ENCODE measurements at regions not wholly inside any gene's neighbourhood (a gene's known extent, or its start where the extent isn't known, plus 50 kb on each side); places are given as distances from the start of the nearest gene placed in this dataset.

GRCh38 chr5:110909415-110909814 is 162.1 kb upstream of the TSLP start:
- no peaks in the 10 kb centered on the region for H3K27me3 ChIP-seq (ENCODE audit: insufficient read depth, low read depth, severe bottlenecking)
- no peak for DNase-seq
- H3K36me3 ChIP-seq, result no peaks in the 10 kb centered on the region
- TF ChIP-seq CTCF (IDR thresholded peaks at IDR 0.05; ENCODE audit: low read depth, low read length), result no peak
- no peak overlapping the region for H3K27ac ChIP-seq
- H3K9me3 ChIP-seq (ENCODE audit: severe bottlenecking), result no peaks in the 10 kb centered on the region
- H3K4me3 ChIP-seq (ENCODE audit: low read depth, low read length), result no peak overlapping the region

GRCh38 chr5:110909950-110910349 is 161.6 kb upstream of the TSLP start:
- TF ChIP-seq CTCF (IDR thresholded peaks at IDR 0.05; ENCODE audit: low read depth, low read length), result no peak
- Histone ChIP-seq H3K27ac (no peak overlapping the region), H3K4me3 (ENCODE audit: low read depth, low read length) (no peak overlapping the region), H3K9me3 (ENCODE audit: severe bottlenecking) (no peaks in the 10 kb centered on the region), H3K27me3 (ENCODE audit: insufficient read depth, low read depth, severe bottlenecking) (no peaks in the 10 kb centered on the region), H3K36me3 (no peaks in the 10 kb centered on the region)
- DNase-seq, result no peak

GRCh38 chr5:110913221-110913620 is 158.3 kb upstream of the TSLP start:
- H3K9me3 ChIP-seq (ENCODE audit: severe bottlenecking), result no peaks in the 10 kb centered on the region
- no peak for TF ChIP-seq CTCF (IDR thresholded peaks at IDR 0.05; ENCODE audit: low read depth, low read length)
- no peaks in the 10 kb centered on the region for H3K36me3 ChIP-seq
- H3K27me3 ChIP-seq (ENCODE audit: insufficient read depth, low read depth, severe bottlenecking), result no peaks in the 10 kb centered on the region
- no peak for DNase-seq
- H3K27ac ChIP-seq, result no peak overlapping the region
- no peak overlapping the region for H3K4me3 ChIP-seq (ENCODE audit: low read depth, low read length)

GRCh38 chr5:110916381-110917049 is 155.0 kb upstream of the TSLP start:
- H3K4me3 ChIP-seq (ENCODE audit: low read depth, low read length), result no peak overlapping the region
- DNase-seq, result peak; percentile 58
- H3K9me3 ChIP-seq (ENCODE audit: severe bottlenecking), result no peaks in the 10 kb centered on the region
- H3K36me3 ChIP-seq, result no peaks in the 10 kb centered on the region
- no peak for TF ChIP-seq CTCF (IDR thresholded peaks at IDR 0.05; ENCODE audit: low read depth, low read length)
- no peaks in the 10 kb centered on the region for H3K27me3 ChIP-seq (ENCODE audit: insufficient read depth, low read depth, severe bottlenecking)
- no peak overlapping the region for H3K27ac ChIP-seq

GRCh38 chr5:110917161-110917875 is 154.2 kb upstream of the TSLP start:
- H3K36me3 ChIP-seq, result no peaks in the 10 kb centered on the region
- H3K27me3 ChIP-seq (ENCODE audit: insufficient read depth, low read depth, severe bottlenecking), result no peaks in the 10 kb centered on the region
- H3K27ac ChIP-seq, result no peak overlapping the region
- H3K9me3 ChIP-seq (ENCODE audit: severe bottlenecking), result no peaks in the 10 kb centered on the region
- no peak for DNase-seq
- TF ChIP-seq CTCF (IDR thresholded peaks at IDR 0.05; ENCODE audit: low read depth, low read length), result no peak
- no peak overlapping the region for H3K4me3 ChIP-seq (ENCODE audit: low read depth, low read length)
